ENCODE measurements at regions not wholly inside any gene's neighbourhood (a gene's known extent, or its start where the extent isn't known, plus 50 kb on each side); places are given as distances from the start of the nearest gene placed in this dataset.

DNA sequence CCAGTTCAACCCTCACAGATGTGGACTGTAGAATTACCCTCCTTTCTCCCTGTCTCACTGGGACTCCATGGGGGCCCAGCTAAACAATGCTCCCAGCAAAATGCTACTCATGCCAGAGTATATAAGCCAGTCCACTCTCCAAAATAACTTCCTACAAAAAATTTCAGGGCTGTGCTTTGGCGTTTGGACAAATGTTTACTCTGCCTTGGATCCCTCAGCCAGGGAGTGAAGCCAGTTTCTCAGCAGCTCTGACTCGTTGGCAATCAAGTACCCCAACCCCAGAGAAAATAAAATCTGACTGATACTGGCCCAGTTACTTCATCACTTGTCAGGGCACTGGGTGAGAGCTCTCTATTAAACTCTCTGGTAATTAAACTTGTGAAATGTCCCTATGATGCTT, 250.4 kb downstream of the TSHZ3 start:
- Histone ChIP-seq H3K36me3 (replicated peaks) (no peaks in the 10 kb centered on the region), H3K27ac (no peak overlapping the region), H3K4me3 (ENCODE audit: low read depth, low read length) (no peak overlapping the region), H3K27me3 (replicated peaks) (no peaks in the 10 kb centered on the region)
- no peak for DNase-seq
- in situ Hi-C loops (cut with HindIII; ENCODE audit: low pct_ligation_motif_present, low sequenced_read_pairs) = no loop called here
- TF ChIP-seq, protein P1, sequence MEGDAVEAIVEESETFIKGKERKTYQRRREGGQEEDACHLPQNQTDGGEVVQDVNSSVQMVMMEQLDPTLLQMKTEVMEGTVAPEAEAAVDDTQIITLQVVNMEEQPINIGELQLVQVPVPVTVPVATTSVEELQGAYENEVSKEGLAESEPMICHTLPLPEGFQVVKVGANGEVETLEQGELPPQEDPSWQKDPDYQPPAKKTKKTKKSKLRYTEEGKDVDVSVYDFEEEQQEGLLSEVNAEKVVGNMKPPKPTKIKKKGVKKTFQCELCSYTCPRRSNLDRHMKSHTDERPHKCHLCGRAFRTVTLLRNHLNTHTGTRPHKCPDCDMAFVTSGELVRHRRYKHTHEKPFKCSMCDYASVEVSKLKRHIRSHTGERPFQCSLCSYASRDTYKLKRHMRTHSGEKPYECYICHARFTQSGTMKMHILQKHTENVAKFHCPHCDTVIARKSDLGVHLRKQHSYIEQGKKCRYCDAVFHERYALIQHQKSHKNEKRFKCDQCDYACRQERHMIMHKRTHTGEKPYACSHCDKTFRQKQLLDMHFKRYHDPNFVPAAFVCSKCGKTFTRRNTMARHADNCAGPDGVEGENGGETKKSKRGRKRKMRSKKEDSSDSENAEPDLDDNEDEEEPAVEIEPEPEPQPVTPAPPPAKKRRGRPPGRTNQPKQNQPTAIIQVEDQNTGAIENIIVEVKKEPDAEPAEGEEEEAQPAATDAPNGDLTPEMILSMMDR (IDR thresholded peaks at IDR 0.05; ENCODE audit: low read depth, low read length, missing control alignments) = no peak

DNA sequence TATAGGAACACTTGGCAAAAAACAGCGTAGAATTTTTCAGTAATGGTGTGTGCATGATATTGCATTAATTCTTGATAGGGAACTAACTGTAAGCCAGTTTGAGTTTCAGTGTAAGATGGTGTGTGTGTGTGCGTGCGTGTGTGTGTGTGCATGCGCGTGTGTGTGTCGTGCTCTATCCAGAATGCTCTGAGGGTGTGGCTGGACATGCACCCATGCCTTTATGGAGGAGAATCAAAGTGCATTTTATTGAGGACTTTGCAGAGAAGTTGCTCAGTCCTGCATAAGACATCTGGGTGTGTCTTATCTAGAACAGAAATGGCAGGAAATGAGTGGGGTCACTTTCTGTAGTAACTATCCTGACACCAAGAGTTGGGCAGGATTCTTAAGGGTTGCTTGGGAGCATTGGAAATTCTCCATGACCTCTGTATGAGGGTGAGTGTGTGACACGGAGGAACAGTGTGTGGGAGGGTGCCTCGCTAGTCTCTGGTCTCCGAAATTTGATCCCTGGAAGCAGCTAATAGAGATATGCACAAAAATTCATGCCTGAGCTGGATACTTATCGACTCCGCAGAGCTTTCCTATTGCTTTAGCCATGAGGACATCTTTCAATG, 252.2 kb downstream of the TSHZ3 start:
- Histone ChIP-seq H3K27ac (no peak overlapping the region), H3K36me3 (replicated peaks) (no peaks in the 10 kb centered on the region), H3K4me3 (ENCODE audit: low read depth, low read length) (no peak overlapping the region), H3K27me3 (replicated peaks) (no peaks in the 10 kb centered on the region)
- in situ Hi-C loops (cut with HindIII; ENCODE audit: low pct_ligation_motif_present, low sequenced_read_pairs) = no loop called here
- DNase-seq = no peak
- TF ChIP-seq, protein P1 (IDR thresholded peaks at IDR 0.05; ENCODE audit: low read depth, low read length, missing control alignments) = no peak

DNA sequence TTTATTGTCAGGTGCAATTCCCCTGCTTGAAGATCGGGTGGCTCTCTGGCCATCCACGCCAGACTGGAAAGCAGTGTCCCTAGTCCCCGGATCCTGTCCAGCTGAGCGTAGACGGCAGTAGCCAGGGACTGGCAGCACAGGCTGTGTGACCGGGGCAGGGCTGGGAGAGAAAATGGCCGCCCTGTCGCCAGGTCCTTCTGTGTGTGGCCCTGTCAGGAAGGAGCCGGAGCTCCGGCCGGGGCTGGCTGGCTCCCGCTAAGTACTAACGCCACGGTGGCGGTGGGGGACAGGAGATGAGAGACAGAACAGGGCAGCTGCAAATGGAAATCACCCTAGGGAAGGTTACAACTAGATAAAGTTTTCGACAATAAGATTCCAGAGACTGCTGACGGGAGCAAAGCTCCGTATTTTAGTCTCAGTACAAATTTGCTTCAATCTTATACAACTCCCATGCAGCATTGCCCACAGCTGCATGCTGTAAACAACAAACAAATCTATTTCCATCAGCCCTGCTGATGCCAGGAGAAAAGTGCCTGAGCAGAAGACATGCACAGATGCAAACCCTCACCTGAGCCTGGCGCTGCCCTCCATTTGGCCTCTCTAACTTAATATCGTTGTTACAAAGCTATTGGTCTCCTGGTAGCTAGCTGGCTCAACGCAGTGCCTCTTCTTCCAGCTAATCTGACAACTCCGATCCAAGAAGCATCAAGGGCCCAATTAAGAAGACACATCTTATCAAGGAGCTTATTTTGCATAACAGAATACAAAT, 253.0 kb downstream of the TSHZ3 start:
- no peak overlapping the region for H3K4me3 ChIP-seq (ENCODE audit: low read depth, low read length)
- no peak for DNase-seq
- in situ Hi-C loops (cut with HindIII; ENCODE audit: low pct_ligation_motif_present, low sequenced_read_pairs) = no loop called here
- no peaks in the 10 kb centered on the region for H3K36me3 ChIP-seq (replicated peaks)
- H3K27ac ChIP-seq = no peak overlapping the region
- no peaks in the 10 kb centered on the region for H3K27me3 ChIP-seq (replicated peaks)
- TF ChIP-seq, protein P1 (IDR thresholded peaks at IDR 0.05; ENCODE audit: low read depth, low read length, missing control alignments) = no peak

DNA sequence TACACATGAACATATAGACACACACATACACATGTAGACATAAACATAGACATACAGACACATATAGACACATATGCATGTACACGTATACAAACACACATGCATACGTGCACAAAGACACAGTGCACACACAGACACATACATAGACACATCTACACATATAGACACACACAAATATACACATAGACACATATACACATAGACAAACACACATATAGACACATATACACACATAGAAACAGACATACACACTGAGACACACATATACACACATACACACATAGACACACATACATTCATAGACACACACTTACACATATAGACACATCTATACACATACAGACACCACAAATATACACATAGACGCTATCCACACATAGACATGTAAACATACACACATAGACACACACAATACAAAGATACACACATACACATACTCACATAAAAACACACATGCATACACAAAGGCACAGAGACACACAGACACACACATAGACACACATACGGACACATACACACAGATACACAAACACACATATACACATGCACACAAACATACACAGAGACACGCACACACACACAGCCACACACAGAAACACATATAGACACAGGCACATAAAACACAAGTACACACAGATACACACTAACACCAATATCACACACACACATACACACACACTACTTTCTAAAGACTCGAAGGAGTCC, 254.0 kb downstream of the TSHZ3 start:
- TF ChIP-seq, protein P1 (IDR thresholded peaks at IDR 0.05; ENCODE audit: low read depth, low read length, missing control alignments) = no peak
- DNase-seq = no peak
- Histone ChIP-seq H3K27ac (no peak overlapping the region), H3K4me3 (ENCODE audit: low read depth, low read length) (no peak overlapping the region), H3K36me3 (replicated peaks) (no peaks in the 10 kb centered on the region), H3K27me3 (replicated peaks) (no peaks in the 10 kb centered on the region)
- in situ Hi-C loops (cut with HindIII; ENCODE audit: low pct_ligation_motif_present, low sequenced_read_pairs) = no loop called here

DNA sequence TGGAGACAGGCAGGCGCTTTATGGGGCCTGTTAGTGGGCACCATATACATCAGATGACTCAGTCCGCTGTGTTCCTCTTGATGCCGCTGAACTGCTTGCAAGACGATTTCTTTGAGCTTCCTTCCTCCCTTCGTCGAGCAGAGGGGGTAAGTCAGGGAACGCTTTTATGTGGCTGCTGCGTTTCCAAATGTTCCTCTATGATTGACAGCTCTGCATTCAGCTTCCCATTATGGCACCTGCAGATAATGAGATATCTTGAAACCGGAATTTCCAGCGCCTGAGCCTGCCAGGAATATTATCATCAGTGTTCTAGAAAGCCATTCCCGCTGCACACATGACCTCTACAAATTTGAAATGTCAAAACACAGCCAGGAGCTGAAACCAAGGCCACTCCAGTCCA, 257.0 kb downstream of the TSHZ3 start:
- in situ Hi-C loops (cut with HindIII; ENCODE audit: low pct_ligation_motif_present, low sequenced_read_pairs) = no loop called here
- Histone ChIP-seq H3K36me3 (replicated peaks) (no peaks in the 10 kb centered on the region), H3K4me3 (ENCODE audit: low read depth, low read length) (no peak overlapping the region), H3K27ac (no peak overlapping the region), H3K27me3 (replicated peaks) (no peaks in the 10 kb centered on the region)
- no peak for DNase-seq
- TF ChIP-seq, protein P1 (IDR thresholded peaks at IDR 0.05; ENCODE audit: low read depth, low read length, missing control alignments) = no peak

Measured in brain microvascular endothelial cell (primary cell).